ENCODE measurements at regions not wholly inside any gene's neighbourhood (a gene's known extent, or its start where the extent isn't known, plus 50 kb on each side); places are given as distances from the start of the nearest gene placed in this dataset.

DNA sequence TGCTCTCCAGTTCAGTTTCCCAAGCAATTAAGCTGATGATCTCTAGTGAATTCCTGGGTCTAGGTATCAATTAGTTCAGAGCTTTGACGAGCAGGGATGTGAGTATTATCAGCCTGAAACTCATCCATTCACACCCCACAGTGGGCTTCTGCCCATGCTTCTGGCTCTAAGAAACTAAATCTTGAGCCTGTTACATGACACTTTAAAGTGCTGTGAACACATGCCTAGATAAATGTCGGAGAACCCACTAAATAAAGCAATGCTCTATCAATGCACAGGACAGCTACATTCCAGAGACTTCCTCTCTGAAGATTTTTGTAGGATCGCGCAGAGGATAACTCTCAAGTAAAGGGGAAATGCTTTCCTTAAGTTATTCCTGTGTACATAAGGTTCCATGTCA is 356.5 kb upstream of the TNP1 start:
- TF ChIP-seq, protein P1, sequence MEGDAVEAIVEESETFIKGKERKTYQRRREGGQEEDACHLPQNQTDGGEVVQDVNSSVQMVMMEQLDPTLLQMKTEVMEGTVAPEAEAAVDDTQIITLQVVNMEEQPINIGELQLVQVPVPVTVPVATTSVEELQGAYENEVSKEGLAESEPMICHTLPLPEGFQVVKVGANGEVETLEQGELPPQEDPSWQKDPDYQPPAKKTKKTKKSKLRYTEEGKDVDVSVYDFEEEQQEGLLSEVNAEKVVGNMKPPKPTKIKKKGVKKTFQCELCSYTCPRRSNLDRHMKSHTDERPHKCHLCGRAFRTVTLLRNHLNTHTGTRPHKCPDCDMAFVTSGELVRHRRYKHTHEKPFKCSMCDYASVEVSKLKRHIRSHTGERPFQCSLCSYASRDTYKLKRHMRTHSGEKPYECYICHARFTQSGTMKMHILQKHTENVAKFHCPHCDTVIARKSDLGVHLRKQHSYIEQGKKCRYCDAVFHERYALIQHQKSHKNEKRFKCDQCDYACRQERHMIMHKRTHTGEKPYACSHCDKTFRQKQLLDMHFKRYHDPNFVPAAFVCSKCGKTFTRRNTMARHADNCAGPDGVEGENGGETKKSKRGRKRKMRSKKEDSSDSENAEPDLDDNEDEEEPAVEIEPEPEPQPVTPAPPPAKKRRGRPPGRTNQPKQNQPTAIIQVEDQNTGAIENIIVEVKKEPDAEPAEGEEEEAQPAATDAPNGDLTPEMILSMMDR (IDR thresholded peaks at IDR 0.05; ENCODE audit: insufficient read depth, low read depth, low read length) = no peak
- no peak for TF ChIP-seq EZH2 (IDR thresholded peaks at IDR 0.05; ENCODE audit: insufficient read depth, low read length)
